Fibroblast of mammary gland (primary cell): ENCODE measurements at regions not wholly inside any gene's neighbourhood (a gene's known extent, or its start where the extent isn't known, plus 50 kb on each side); places are given as distances from the start of the nearest gene placed in this dataset.
A peak's percentile ranks its signal among the peaks of the same experiment; 100 is the strongest.

Experiments used
- DNase-seq: peaks from one replicate; pipeline ENCODE4 v3.0.0-alpha.2; 2010; ENCODE audit warnings: low read depth
- H3K4me3 ChIP-seq: 2 replicates; pipeline ENCODE4 v1.5.1; 2011; ENCODE audit warnings: low read depth, mild to moderate bottlenecking, low read length, moderate library complexity; ENCODE audit not compliant: control insufficient read depth
- TF ChIP-seq, protein P1 (sequence below): conservative IDR thresholded peaks from 2 replicates; pipeline ENCODE4 v1.5.1; 2011; ENCODE audit warnings: low read depth, low read length, inconsistent platforms; ENCODE audit not compliant: control insufficient read depth, insufficient read depth

DNA sequence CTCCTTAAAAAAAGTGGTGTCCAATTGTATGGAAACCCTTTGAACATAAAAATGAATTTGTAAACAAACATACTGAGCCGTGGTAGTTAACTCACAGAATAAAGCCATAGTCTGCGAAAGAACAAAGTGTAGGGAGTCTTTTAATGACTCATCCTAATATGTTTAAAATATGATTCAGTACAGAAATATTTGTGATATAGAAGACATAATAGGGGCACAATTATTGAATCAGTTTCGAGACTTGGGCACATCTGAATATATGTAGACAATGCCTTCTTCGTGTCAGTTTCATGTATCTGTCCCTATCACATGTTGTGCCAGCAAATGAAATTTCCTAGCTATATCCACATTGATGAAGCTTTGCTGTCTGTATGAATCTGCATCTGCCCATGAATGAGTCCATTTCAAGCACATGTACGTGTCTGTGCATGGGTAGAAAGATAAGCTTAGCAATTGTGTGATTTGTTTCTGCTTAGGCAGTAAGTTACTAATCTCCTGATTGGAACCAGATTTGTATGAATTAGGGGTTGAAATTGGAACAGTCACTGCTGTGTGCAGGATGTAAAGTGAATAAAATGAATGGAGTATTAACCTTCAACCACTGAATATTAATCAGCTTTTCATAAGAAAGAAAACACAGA, 112.5 kb upstream of the SOX9 start:
- H3K4me3 ChIP-seq, result no peak overlapping the region
- peak; percentile 4 for DNase-seq
- TF ChIP-seq, protein P1, sequence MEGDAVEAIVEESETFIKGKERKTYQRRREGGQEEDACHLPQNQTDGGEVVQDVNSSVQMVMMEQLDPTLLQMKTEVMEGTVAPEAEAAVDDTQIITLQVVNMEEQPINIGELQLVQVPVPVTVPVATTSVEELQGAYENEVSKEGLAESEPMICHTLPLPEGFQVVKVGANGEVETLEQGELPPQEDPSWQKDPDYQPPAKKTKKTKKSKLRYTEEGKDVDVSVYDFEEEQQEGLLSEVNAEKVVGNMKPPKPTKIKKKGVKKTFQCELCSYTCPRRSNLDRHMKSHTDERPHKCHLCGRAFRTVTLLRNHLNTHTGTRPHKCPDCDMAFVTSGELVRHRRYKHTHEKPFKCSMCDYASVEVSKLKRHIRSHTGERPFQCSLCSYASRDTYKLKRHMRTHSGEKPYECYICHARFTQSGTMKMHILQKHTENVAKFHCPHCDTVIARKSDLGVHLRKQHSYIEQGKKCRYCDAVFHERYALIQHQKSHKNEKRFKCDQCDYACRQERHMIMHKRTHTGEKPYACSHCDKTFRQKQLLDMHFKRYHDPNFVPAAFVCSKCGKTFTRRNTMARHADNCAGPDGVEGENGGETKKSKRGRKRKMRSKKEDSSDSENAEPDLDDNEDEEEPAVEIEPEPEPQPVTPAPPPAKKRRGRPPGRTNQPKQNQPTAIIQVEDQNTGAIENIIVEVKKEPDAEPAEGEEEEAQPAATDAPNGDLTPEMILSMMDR, result no peak

DNA sequence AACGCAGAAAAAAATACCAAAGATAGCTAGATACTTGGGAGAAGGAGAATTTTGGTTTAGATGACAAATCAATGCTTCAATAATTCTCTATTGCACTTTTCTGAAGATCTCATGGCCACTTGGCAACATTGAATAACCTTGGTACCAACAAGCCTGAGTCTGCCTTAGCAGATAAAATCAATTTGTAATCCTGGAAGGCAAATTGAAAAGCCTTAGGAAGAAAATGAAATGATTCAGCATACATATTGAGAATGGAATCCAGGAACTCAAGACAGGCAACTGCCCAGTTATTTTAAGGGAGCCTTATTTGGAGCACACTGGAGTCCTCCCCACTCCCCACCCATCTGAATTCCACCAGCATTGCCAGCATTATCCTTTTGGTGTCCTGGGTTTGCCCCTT, 109.3 kb upstream of the SOX9 start:
- TF ChIP-seq, protein P1, result no peak

DNA sequence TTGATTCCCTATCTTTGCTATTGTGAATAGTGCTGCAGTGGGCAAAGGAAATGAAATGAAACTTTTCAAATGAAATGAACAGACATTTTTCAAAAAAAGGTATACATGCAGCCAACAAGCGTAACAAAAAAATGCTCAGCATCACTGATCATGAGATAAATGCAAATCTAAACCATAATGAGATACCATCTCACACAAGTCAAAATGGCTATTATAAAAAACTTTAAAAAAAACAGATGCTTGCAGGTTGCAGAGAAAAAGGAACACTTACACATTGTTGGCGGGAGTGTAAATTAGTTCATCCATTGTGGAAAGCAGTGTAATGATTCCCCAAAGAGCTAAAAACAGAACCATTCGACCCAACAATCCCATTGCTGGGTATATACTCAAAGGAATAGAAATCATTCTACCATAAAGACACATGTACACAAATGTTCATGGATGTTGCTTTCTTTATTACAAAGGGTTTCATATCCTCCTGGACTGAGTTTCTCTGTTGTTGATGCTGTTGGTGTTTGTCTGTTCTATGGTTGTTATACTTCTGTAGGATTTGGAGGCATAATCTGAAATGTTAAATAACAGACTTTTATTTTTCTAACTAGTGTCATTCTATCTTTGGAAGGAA, 99.3 kb upstream of the SOX9 start:
- TF ChIP-seq, protein P1, result no peak
- H3K4me3 ChIP-seq, result no peak overlapping the region
- DNase-seq, result no peak

More for the DNA sequence above, 109.3 kb upstream of the SOX9 start:
- no peak for DNase-seq
- H3K4me3 ChIP-seq, result no peak overlapping the region

DNA sequence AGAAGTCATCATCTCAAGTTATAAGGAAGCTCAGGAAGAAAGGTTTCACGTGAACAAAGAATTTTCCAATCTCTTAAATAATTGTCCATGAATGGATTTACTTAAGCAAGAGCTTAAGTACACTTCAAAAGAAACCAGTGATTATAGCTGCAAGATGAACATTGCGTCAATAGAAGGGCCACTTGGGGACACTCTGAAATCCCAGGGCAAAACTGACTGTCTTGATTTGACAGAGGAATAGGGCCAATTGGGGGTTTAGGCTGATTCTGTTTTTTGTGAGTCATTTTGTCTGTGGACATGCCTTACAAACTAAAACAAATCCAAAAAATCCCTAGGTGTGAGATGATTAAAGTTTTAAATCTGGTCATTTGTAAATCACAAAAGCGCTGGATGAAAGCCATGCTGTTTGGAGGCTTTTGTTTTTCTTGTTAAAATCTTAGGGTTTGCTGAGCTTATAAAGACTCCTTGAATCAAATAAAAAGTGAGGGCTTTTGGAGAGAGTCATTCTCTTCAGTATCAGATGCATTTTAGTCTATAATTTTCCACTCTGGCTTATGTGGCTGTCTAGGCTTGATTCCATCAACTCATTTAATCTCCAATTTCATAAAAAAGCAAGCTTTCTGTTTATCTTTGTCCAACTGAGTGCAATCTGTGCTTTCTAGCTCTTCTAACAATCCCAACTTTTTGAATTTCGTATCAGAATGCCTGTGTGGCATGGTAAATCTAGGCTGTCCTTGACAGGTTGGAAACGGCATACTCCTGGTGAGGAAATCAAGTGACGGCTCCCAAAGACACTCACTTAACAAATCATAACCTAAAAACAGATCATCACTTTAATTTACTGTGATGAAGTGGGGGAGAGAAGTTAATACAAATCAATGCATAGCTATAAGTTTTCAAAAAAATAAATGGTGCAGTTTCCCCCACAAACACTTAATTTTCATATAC, 98.2 kb upstream of the SOX9 start:
- TF ChIP-seq, protein P1, result no peak

DNA sequence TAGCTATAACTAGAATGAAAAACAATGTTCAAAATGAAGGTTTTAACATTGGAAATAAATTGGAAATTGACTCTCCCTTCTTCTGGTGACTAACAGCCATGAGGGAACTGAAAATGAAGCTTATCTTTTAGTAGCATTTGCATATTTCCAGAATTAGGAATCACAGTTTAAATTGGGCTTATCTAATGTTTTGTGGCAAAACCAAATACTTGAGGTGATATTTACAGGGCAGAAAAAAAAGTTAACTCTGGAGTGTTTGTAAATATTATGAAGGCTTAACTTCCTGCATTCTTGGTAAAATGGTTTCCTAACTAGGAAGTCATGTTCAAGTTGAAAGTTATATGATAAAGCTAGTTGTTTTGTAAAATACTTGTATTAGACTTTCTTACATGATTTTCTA, 96.4 kb upstream of the SOX9 start:
- TF ChIP-seq, protein P1, result no peak
- DNase-seq, result no peak
- H3K4me3 ChIP-seq, result no peak overlapping the region

More for the DNA sequence above, 98.2 kb upstream of the SOX9 start:
- no peak overlapping the region for H3K4me3 ChIP-seq
- DNase-seq, result no peak

DNA sequence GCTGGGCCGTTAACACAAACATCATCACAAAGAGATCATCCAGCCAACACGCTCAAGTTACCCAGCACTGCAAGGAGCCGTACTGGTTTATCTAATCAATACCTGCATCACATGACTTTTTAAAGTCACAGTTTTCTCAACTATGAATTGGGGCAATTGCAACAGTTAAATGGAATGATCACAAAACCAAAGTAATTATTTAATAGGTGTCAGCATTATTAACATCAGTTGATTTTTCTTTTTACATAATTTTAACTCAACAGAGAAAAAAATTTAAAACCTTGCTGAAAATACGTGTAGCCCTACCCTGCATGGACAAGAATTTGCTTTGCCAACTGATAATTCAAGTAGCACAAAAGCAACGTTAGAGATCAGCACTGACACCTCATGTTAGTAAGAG, 95.7 kb upstream of the SOX9 start:
- DNase-seq, result no peak
- H3K4me3 ChIP-seq, result no peak overlapping the region
- TF ChIP-seq, protein P1, result no peak
